Nephron (organoid): ENCODE measurements at regions not wholly inside any gene's neighbourhood (a gene's known extent, or its start where the extent isn't known, plus 50 kb on each side); places are given as distances from the start of the nearest gene placed in this dataset.

Experiments
- H3K27ac Mint-ChIP-seq, 3 experiments: 2 replicates each; pipeline ENCODE4 v1.8.0; 2020; ENCODE audit warnings: mixed read lengths in 3 of 3, mild to moderate bottlenecking in 2 of 3, moderate library complexity in 1 of 3
- H3K27me3 Mint-ChIP-seq: 2 replicates; pipeline ENCODE4 v1.8.0; 2021; ENCODE audit warnings: low read depth, mild to moderate bottlenecking, moderate library complexity, mixed read lengths
- H3K36me3 Mint-ChIP-seq: 2 replicates; pipeline ENCODE4 v1.8.0; 2020; ENCODE audit warnings: low read depth, mixed read lengths
- H3K4me1 Mint-ChIP-seq: 2 replicates; pipeline ENCODE4 v1.8.0; 2020; ENCODE audit warnings: mixed read lengths
- H3K4me3 Mint-ChIP-seq, 3 experiments: 2 replicates each; pipeline ENCODE4 v1.8.0; 2020; ENCODE audit warnings: mild to moderate bottlenecking in 3 of 3, mixed read lengths in 3 of 3, moderate library complexity in 2 of 3
- H3K9me3 Mint-ChIP-seq: 2 replicates; pipeline ENCODE4 v1.8.0; 2020; ENCODE audit warnings: mixed read lengths
- TF ChIP-seq, protein P1 (sequence below), 3 experiments: fragments of 200-600 bp; sonication (generic); IDR thresholded peaks; one replicate each; pipeline ENCODE4 v1.5.0; 2021; ENCODE audit warnings: antibody characterized with exemption in 3 of 3; ENCODE audit not compliant: unreplicated experiment in 3 of 3

DNA sequence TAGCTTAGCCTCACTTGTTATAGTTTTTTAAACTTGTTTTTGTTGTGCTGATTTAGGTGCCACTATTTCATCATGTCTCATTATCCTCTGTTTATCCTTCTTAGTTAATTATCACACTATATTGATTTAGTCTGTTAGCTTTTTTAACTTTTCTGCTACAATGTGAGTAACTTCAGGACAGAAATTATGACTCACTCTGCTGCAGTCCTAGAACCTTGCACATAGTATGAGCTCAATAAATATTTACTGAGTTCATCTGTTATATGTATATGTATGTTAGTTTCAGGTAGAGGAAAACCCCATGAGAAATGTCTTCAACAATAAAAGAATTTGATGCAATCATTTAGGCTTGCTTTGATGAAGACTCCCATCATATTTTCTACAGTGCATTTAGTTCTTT is 224.3 kb upstream of the NAV3 start:
- H3K36me3 Mint-ChIP-seq: no peaks in the 10 kb centered on the region
- no peaks in the 10 kb centered on the region for H3K9me3 Mint-ChIP-seq
- H3K27me3 Mint-ChIP-seq: no peaks in the 10 kb centered on the region
- H3K4me1 Mint-ChIP-seq: peaks cover 47% of the 10 kb centered on the region
- peak overlapping the region in 1 of 3 experiments; percentile 36 for H3K27ac Mint-ChIP-seq
- TF ChIP-seq, protein P1, sequence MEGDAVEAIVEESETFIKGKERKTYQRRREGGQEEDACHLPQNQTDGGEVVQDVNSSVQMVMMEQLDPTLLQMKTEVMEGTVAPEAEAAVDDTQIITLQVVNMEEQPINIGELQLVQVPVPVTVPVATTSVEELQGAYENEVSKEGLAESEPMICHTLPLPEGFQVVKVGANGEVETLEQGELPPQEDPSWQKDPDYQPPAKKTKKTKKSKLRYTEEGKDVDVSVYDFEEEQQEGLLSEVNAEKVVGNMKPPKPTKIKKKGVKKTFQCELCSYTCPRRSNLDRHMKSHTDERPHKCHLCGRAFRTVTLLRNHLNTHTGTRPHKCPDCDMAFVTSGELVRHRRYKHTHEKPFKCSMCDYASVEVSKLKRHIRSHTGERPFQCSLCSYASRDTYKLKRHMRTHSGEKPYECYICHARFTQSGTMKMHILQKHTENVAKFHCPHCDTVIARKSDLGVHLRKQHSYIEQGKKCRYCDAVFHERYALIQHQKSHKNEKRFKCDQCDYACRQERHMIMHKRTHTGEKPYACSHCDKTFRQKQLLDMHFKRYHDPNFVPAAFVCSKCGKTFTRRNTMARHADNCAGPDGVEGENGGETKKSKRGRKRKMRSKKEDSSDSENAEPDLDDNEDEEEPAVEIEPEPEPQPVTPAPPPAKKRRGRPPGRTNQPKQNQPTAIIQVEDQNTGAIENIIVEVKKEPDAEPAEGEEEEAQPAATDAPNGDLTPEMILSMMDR (IDR thresholded peaks at IDR 0.05; ENCODE audit: unreplicated experiment in 3 of 3): no peak
- no peak overlapping the region for H3K4me3 Mint-ChIP-seq

DNA sequence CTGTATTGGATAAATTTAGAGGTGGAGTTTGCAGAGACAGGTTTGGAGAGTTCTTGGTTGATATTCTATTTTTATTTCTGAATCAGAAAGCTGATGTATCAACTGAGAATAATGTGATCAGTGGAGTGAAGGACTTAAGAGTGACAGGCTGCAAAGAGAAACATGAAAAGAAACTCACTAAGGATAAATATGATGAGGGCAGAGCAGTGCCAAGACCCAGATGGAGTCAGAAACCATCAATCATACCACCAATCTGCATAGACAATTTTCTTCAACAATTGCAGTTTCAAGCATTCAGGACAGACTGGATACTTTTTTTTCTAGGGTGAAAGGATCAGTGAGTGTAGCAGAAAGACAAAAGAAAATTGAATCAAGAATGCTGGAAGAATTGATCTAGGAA is 226.7 kb upstream of the NAV3 start:
- TF ChIP-seq, protein P1 (IDR thresholded peaks at IDR 0.05; ENCODE audit: unreplicated experiment in 3 of 3): no peak
- H3K27me3 Mint-ChIP-seq: no peaks in the 10 kb centered on the region
- peak overlapping the region; percentile 7 to 25 (median 10) for H3K27ac Mint-ChIP-seq
- H3K9me3 Mint-ChIP-seq: no peaks in the 10 kb centered on the region
- no peak overlapping the region for H3K4me3 Mint-ChIP-seq
- peaks cover 40% of the 10 kb centered on the region for H3K4me1 Mint-ChIP-seq
- H3K36me3 Mint-ChIP-seq: no peaks in the 10 kb centered on the region

DNA sequence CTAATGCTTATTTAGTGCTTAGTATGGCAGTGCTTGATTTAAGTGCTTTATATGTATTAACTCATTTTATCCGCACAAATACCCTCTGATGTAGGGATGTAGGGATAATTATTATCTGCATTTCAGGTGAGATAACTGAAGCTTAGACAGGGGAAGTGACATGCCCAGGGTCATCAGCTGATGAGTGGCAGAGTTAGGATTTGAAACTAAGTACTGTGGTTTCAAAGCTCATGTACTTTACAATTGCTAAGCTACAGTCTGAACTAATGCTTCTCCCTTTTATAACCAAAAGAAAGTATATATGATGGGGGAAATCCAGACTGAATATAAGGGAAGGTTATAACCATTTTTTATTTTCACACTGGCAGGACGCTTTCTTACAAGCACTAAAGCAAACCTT is 229.6 kb upstream of the NAV3 start:
- H3K4me3 Mint-ChIP-seq: no peak overlapping the region
- no peaks in the 10 kb centered on the region for H3K27me3 Mint-ChIP-seq
- peaks cover 26% of the 10 kb centered on the region for H3K4me1 Mint-ChIP-seq
- H3K9me3 Mint-ChIP-seq: no peaks in the 10 kb centered on the region
- TF ChIP-seq, protein P1 (IDR thresholded peaks at IDR 0.05; ENCODE audit: unreplicated experiment in 3 of 3): no peak
- peak overlapping the region in 1 of 3 experiments; percentile 6 for H3K27ac Mint-ChIP-seq
- no peaks in the 10 kb centered on the region for H3K36me3 Mint-ChIP-seq

DNA sequence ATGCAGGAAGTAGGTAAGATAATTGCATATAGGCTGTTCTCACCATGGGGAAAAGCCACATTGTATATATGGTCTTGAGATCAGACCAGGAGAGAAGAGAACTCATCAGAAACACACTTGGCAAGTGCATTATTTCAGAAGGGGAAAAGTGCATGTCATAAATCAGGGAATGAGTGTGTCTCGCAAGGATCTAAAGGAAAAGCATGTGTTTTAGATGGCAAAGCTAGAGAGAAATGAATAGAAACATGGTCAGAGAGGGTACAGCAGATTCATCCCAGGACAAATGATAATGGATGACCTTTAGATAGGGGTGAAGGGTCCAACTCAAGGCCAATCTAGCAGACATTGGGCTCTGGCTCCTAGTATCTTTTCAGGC is 230.2 kb upstream of the NAV3 start:
- H3K36me3 Mint-ChIP-seq: no peaks in the 10 kb centered on the region
- H3K27ac Mint-ChIP-seq: peak overlapping the region; percentile 15 to 52 (median 44)
- TF ChIP-seq, protein P1 (IDR thresholded peaks at IDR 0.05; ENCODE audit: unreplicated experiment in 3 of 3): no peak
- no peak overlapping the region for H3K4me3 Mint-ChIP-seq
- H3K9me3 Mint-ChIP-seq: no peaks in the 10 kb centered on the region
- no peaks in the 10 kb centered on the region for H3K27me3 Mint-ChIP-seq
- H3K4me1 Mint-ChIP-seq: peaks cover 26% of the 10 kb centered on the region

DNA sequence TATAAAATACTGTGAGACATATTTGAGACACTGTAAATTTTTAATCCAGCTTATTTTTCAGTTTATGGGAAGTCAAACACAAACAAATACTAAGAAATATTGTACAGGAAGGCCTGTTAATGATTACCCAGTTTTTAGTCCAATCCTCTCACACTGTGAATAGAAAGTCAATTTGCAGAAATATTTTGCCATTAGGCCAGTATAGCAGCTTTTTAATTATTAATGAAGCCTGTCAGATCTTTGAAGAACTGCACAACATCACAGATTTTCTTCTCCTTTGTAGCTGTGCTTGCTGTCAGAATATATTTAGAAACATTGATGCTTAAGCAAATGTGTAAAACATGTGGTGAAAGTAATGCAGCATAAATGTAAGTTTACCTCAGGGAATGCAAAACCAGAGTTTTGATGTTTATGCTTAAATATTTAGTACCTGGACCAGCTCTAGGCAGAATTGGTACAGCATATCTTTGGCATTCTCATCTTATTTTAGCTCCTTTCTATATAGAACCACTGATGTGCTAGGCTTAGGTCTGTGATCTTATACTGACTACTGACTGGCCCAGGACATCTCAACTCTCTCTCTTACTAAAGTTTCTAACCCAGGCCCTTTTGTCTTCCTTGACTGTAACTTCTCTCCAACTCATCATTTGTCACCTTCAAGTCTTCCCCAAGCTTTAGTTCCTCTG is 230.8 kb upstream of the NAV3 start:
- no peaks in the 10 kb centered on the region for H3K36me3 Mint-ChIP-seq
- TF ChIP-seq, protein P1 (IDR thresholded peaks at IDR 0.05; ENCODE audit: unreplicated experiment in 3 of 3): no peak
- H3K27me3 Mint-ChIP-seq: no peaks in the 10 kb centered on the region
- peak overlapping the region; percentile 15 to 52 (median 44) for H3K27ac Mint-ChIP-seq
- H3K4me1 Mint-ChIP-seq: peaks cover 26% of the 10 kb centered on the region
- H3K4me3 Mint-ChIP-seq: no peak overlapping the region
- no peaks in the 10 kb centered on the region for H3K9me3 Mint-ChIP-seq

DNA sequence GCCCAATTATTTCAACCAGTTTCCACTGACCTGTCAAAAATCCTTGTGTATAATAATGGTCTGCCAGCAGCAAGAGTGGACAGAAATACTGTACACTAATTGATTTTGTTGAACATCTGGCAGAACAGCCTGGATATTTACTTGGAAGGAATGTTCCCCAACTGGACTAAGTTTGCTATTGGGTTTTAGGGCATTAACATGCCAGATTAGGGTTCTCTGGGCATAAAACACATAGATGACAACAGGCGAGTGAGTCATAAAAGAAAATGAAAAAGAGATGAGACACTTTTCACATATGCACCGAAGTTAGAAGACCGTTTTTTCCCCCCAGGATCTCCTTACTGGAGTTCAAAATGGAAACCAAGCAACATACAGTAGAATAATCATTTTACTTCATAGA is 236.3 kb upstream of the NAV3 start:
- peaks cover 16% of the 10 kb centered on the region for H3K4me1 Mint-ChIP-seq

More for the DNA sequence above, 236.3 kb upstream of the NAV3 start:
- Mint-ChIP-seq H3K36me3 (no peaks in the 10 kb centered on the region), H3K4me3 (no peak overlapping the region), H3K27ac (no peak overlapping the region), H3K9me3 (no peaks in the 10 kb centered on the region), H3K27me3 (no peaks in the 10 kb centered on the region)
- TF ChIP-seq, protein P1 (IDR thresholded peaks at IDR 0.05; ENCODE audit: unreplicated experiment in 3 of 3): no peak
